ENCODE measurements at regions not wholly inside any gene's neighbourhood (a gene's known extent, or its start where the extent isn't known, plus 50 kb on each side); places are given as distances from the start of the nearest gene placed in this dataset.
"Not testable (repeated sequence)": the region's sequence is repeated elsewhere in the genome, so short reads cannot be mapped to it uniquely, and the experiment has no call there.

GRCh38 chr3:194908972-194909371 is 223.3 kb downstream of the FAM43A start:
- H3K27me3 ChIP-seq (ENCODE audit: insufficient read depth, low read length, poor library complexity, severe bottlenecking), result no peaks in the 10 kb centered on the region
- H3K4me3 ChIP-seq (ENCODE audit: low read length), result no peak overlapping the region
- H3K36me3 ChIP-seq (ENCODE audit: insufficient read depth, low read length), result no peaks in the 10 kb centered on the region
- ChIA-PET CTCF (no interaction called here), POLR2A (no interaction called here)
- no peak overlapping the region for H3K27ac ChIP-seq (ENCODE audit: low read depth, low read length)
- no peaks in the 10 kb centered on the region for H3K4me1 ChIP-seq (ENCODE audit: insufficient read depth, low read length)
- peaks cover 0 to 6% (median 0%) of the 10 kb centered on the region in 3 donors for H3K36me3 Mint-ChIP-seq
- peaks cover 7 to 37% of the 10 kb centered on the region in 2 donors for H3K27me3 Mint-ChIP-seq
- peak overlapping the region in 1 of 8 donors; percentile 3 for H3K27ac Mint-ChIP-seq
- H3K4me3 Mint-ChIP-seq, result no peak overlapping the region
- H3K9me3 Mint-ChIP-seq, result peaks cover 2 to 8% (median 5%) of the 10 kb centered on the region in 5 donors
- H3K4me1 Mint-ChIP-seq, result peaks cover 0 to 5% (median 3%) of the 10 kb centered on the region in 3 donors
- no peak for DNase-seq
- H3K9me3 ChIP-seq (ENCODE audit: low read length), result no peaks in the 10 kb centered on the region

- CTCF ChIA-PET, result no interaction called here
- Mint-ChIP-seq H3K4me3 (no peak overlapping the region), H3K27ac (no peak overlapping the region), H3K9me3 (no peaks in the 10 kb centered on the region), H3K4me1 (peaks cover 0 to 3% (median 2%) of the 10 kb centered on the region in 3 donors), H3K27me3 (peaks cover 7 to 30% of the 10 kb centered on the region in 2 donors), H3K36me3 (no peaks in the 10 kb centered on the region)
- POLR2A ChIA-PET, result no interaction called here
- Histone ChIP-seq H3K4me3 (ENCODE audit: low read length) (no peak overlapping the region), H3K27ac (ENCODE audit: low read depth, low read length) (no peak overlapping the region), H3K4me1 (ENCODE audit: insufficient read depth, low read length) (no peaks in the 10 kb centered on the region), H3K27me3 (ENCODE audit: insufficient read depth, low read length, poor library complexity, severe bottlenecking) (no peaks in the 10 kb centered on the region), H3K36me3 (ENCODE audit: insufficient read depth, low read length) (no peaks in the 10 kb centered on the region), H3K9me3 (ENCODE audit: low read length) (no peaks in the 10 kb centered on the region)
- DNase-seq, result no peak
Observed at GRCh38 chr3:194910414-194910984, 224.8 kb downstream of the FAM43A start.

DNA sequence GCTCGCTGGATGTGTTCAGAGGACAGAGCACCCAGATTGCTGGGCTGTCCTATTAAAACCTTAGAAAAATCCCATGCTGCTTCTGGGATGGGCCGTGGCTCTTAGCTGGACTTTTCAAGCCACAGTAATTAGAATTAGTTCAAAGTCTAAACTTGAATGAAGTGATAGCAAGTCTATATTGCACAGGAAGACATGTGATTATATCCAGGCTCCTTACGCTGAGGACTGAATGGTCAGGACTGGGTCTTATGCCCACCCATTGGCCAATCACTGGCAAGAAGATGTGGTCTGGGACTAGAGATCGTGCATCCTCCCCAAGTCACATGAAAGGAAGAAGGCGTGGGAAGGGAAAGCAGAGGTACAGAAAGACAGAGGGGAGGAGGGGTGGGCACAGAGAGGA is 227.6 kb downstream of the FAM43A start:
- Histone ChIP-seq H3K27ac (ENCODE audit: low read depth, low read length) (no peak overlapping the region), H3K4me1 (ENCODE audit: insufficient read depth, low read length) (no peaks in the 10 kb centered on the region), H3K36me3 (ENCODE audit: insufficient read depth, low read length) (no peaks in the 10 kb centered on the region), H3K27me3 (ENCODE audit: insufficient read depth, low read length, poor library complexity, severe bottlenecking) (no peaks in the 10 kb centered on the region), H3K9me3 (ENCODE audit: low read length) (no peaks in the 10 kb centered on the region), H3K4me3 (ENCODE audit: low read length) (no peak overlapping the region)
- Mint-ChIP-seq H3K4me3 (no peak overlapping the region), H3K27me3 (peaks cover 6 to 24% of the 10 kb centered on the region in 2 donors), H3K27ac (no peak overlapping the region), H3K4me1 (no peaks in the 10 kb centered on the region), H3K9me3 (peaks cover 0 to 5% (median 0%) of the 10 kb centered on the region in 5 donors), H3K36me3 (no peaks in the 10 kb centered on the region)
- ChIA-PET POLR2A (no interaction called here), CTCF (no interaction called here)
- DNase-seq, result no peak

DNA sequence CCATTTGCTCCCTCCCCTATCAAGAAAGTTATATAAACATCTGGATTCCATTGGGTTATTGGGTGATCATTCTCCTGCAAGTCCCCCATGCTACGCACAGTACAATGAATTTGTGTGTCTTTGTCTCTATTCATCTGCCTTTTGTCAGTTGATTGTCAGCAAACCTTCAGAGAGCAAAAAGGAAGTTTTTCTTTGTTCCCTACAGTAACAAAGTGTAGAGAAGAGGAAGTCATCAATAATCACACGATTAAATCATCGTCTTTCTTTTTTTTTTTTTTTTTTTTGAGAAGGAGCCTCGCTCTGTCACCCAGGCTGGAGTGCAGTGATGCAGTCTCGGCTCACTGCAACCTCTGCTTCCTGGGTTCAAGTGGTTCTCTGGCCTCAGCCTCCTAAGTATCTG is 239.2 kb downstream of the FAM43A start:
- peaks cover 16 to 68% of the 10 kb centered on the region in 2 donors for H3K27me3 Mint-ChIP-seq
- DNase-seq; H3K4me1 ChIP-seq (ENCODE audit: insufficient read depth, low read length); H3K4me1 Mint-ChIP-seq; H3K4me3 Mint-ChIP-seq; POLR2A ChIA-PET; H3K36me3 ChIP-seq (ENCODE audit: insufficient read depth, low read length); H3K9me3 Mint-ChIP-seq; H3K27ac Mint-ChIP-seq; H3K4me3 ChIP-seq (ENCODE audit: low read length); H3K36me3 Mint-ChIP-seq; H3K9me3 ChIP-seq (ENCODE audit: low read length); H3K27me3 ChIP-seq (ENCODE audit: insufficient read depth, low read length, poor library complexity, severe bottlenecking); H3K27ac ChIP-seq (ENCODE audit: low read depth, low read length); CTCF ChIA-PET: not testable (repeated sequence)

DNA sequence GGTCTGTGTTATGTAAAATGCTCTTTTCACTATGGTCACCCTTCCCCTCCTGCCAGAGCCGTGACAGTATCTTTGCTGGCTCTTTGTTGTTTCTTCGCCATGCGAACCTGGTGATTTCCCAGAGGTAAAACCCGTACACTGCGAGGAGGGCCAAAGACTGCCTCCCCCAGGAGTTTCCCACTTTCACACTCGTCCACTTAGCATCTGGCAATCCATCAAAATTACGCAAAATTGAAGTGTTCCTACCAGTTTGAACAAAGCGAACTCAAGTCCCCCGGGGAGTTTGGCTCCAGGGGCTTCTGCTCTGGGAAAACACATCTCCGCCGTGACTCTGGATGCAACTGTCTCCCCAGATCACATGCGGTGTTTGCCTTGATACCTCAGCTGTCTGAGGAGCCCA is 239.9 kb downstream of the FAM43A start:
- Histone ChIP-seq H3K4me1 (ENCODE audit: insufficient read depth, low read length) (no peaks in the 10 kb centered on the region), H3K27me3 (ENCODE audit: insufficient read depth, low read length, poor library complexity, severe bottlenecking) (no peaks in the 10 kb centered on the region), H3K36me3 (ENCODE audit: insufficient read depth, low read length) (no peaks in the 10 kb centered on the region), H3K9me3 (ENCODE audit: low read length) (no peaks in the 10 kb centered on the region), H3K27ac (ENCODE audit: low read depth, low read length) (no peak overlapping the region), H3K4me3 (ENCODE audit: low read length) (no peak overlapping the region)
- Mint-ChIP-seq H3K9me3 (peaks cover 0 to under 1% (median 0%) of the 10 kb centered on the region in 5 donors), H3K36me3 (no peaks in the 10 kb centered on the region), H3K4me3 (no peak overlapping the region), H3K27me3 (peaks cover 16 to 73% of the 10 kb centered on the region in 2 donors), H3K4me1 (no peaks in the 10 kb centered on the region), H3K27ac (no peak overlapping the region)
- no peak for DNase-seq
- POLR2A ChIA-PET, result no interaction called here
- CTCF ChIA-PET, result no interaction called here

GRCh38 chr3:194928227-194928626 is 242.5 kb downstream of the FAM43A start:
- POLR2A ChIA-PET, result no interaction called here
- DNase-seq, result no peak
- H3K27ac Mint-ChIP-seq, result no peak overlapping the region

DNA sequence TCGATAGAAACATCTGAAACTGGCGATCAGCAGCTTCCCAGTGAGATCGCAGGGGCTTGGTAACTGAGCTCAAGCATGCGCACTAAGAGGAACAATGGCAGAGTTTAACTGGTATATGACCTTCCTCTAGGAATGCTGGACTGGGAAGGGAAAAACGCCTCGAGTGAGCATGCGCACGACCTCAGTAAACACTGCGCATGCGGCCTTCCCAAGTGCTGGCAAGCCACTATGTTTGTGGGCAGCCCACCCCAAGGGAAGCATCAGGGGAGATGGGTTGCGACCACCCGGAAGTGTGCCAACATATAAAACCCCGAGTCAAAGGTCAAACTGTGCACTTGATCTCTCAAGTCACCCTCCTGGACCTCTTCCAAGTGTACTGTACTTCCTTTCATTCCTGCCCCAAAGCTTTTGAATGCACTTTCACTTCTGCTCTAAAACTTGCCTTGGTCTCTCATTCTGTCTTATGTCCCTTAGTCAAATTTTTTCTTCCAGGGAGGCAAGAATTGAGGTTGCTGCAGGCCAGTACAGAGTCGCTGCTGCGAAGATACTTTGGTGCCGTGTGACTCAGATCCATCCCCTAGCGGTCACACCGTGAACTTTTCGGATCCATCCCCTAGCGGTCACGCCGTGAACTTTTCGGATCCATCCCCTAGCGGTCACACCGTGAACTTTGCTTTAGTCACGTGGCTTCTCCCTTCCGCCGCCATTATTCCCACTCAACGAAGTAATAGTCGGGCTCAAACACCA is 243.3 kb downstream of the FAM43A start:
- no peak overlapping the region for H3K4me3 ChIP-seq (ENCODE audit: low read length)
- Mint-ChIP-seq H3K27ac (no peak overlapping the region), H3K9me3 (peaks cover 0 to 3% (median 0%) of the 10 kb centered on the region in 5 donors), H3K36me3 (no peaks in the 10 kb centered on the region), H3K27me3 (peaks cover 20 to 77% of the 10 kb centered on the region in 2 donors), H3K4me3 (no peak overlapping the region), H3K4me1 (no peaks in the 10 kb centered on the region)
- H3K27ac ChIP-seq (ENCODE audit: low read depth, low read length), result no peak overlapping the region
- no peaks in the 10 kb centered on the region for H3K36me3 ChIP-seq (ENCODE audit: insufficient read depth, low read length)
- no peaks in the 10 kb centered on the region for H3K4me1 ChIP-seq (ENCODE audit: insufficient read depth, low read length)
- no peaks in the 10 kb centered on the region for H3K9me3 ChIP-seq (ENCODE audit: low read length)
- DNase-seq, result no peak
- ChIA-PET POLR2A (no interaction called here), CTCF (no interaction called here)
- H3K27me3 ChIP-seq (ENCODE audit: insufficient read depth, low read length, poor library complexity, severe bottlenecking), result no peaks in the 10 kb centered on the region

More at GRCh38 chr3:194928227-194928626, 242.5 kb downstream of the FAM43A start:
- Mint-ChIP-seq H3K4me1 (no peaks in the 10 kb centered on the region), H3K4me3 (no peak overlapping the region), H3K9me3 (peaks cover 0 to 3% (median 0%) of the 10 kb centered on the region in 5 donors), H3K27me3 (peaks cover 18 to 79% of the 10 kb centered on the region in 2 donors), H3K36me3 (no peaks in the 10 kb centered on the region)
- no peak overlapping the region for H3K27ac ChIP-seq (ENCODE audit: low read depth, low read length)
- H3K9me3 ChIP-seq (ENCODE audit: low read length), result no peaks in the 10 kb centered on the region
- no peaks in the 10 kb centered on the region for H3K4me1 ChIP-seq (ENCODE audit: insufficient read depth, low read length)
- CTCF ChIA-PET, result interaction anchor here (1.7 kb wide), 1 partner anchor 9 kb away, joined by 4 read pairs; no protein-coding TSS in a partner anchor
- H3K4me3 ChIP-seq (ENCODE audit: low read length), result no peak overlapping the region
- H3K36me3 ChIP-seq (ENCODE audit: insufficient read depth, low read length), result no peaks in the 10 kb centered on the region
- H3K27me3 ChIP-seq (ENCODE audit: insufficient read depth, low read length, poor library complexity, severe bottlenecking), result no peaks in the 10 kb centered on the region

DNA sequence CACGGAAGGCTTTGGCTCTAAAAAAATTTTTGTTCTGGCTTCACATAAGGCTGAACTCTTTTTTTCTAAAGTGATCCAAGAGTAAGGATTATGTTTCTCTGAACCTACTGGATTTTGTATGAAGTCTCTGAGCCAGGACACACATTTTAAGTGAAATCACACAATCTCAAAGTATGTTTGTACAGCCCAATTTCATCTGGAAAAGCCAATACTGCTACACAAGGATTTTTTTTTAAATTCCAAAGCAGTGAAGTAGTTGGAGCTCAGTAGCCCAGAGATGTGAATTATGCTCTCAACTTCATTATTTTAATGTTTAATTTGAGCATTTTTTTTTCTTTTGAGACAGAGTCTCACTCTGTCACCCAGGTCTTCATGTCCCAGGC is 243.9 kb downstream of the FAM43A start:
- Mint-ChIP-seq H3K27ac (no peak overlapping the region), H3K4me3 (no peak overlapping the region), H3K36me3 (no peaks in the 10 kb centered on the region), H3K4me1 (no peaks in the 10 kb centered on the region), H3K9me3 (peaks cover 0 to 3% (median 0%) of the 10 kb centered on the region in 5 donors), H3K27me3 (peaks cover 20 to 74% of the 10 kb centered on the region in 2 donors)
- no peaks in the 10 kb centered on the region for H3K9me3 ChIP-seq (ENCODE audit: low read length)
- DNase-seq, result no peak
- H3K4me3 ChIP-seq (ENCODE audit: low read length), result no peak overlapping the region
- H3K27me3 ChIP-seq (ENCODE audit: insufficient read depth, low read length, poor library complexity, severe bottlenecking), result no peaks in the 10 kb centered on the region
- H3K27ac ChIP-seq (ENCODE audit: low read depth, low read length), result no peak overlapping the region
- no peaks in the 10 kb centered on the region for H3K4me1 ChIP-seq (ENCODE audit: insufficient read depth, low read length)
- ChIA-PET CTCF (no interaction called here), POLR2A (no interaction called here)
- no peaks in the 10 kb centered on the region for H3K36me3 ChIP-seq (ENCODE audit: insufficient read depth, low read length)

Measured in CD8-positive, alpha-beta memory T cell (primary cell).